Pulmonary artery endothelial cell (primary cell): ENCODE measurements at regions not wholly inside any gene's neighbourhood (a gene's known extent, or its start where the extent isn't known, plus 50 kb on each side); places are given as distances from the start of the nearest gene placed in this dataset.

Experiments
- DNase-seq: peaks from one replicate; pipeline ENCODE4 v3.0.0-alpha.2; 2011; ENCODE audit warnings: low read depth, low spot score

DNA sequence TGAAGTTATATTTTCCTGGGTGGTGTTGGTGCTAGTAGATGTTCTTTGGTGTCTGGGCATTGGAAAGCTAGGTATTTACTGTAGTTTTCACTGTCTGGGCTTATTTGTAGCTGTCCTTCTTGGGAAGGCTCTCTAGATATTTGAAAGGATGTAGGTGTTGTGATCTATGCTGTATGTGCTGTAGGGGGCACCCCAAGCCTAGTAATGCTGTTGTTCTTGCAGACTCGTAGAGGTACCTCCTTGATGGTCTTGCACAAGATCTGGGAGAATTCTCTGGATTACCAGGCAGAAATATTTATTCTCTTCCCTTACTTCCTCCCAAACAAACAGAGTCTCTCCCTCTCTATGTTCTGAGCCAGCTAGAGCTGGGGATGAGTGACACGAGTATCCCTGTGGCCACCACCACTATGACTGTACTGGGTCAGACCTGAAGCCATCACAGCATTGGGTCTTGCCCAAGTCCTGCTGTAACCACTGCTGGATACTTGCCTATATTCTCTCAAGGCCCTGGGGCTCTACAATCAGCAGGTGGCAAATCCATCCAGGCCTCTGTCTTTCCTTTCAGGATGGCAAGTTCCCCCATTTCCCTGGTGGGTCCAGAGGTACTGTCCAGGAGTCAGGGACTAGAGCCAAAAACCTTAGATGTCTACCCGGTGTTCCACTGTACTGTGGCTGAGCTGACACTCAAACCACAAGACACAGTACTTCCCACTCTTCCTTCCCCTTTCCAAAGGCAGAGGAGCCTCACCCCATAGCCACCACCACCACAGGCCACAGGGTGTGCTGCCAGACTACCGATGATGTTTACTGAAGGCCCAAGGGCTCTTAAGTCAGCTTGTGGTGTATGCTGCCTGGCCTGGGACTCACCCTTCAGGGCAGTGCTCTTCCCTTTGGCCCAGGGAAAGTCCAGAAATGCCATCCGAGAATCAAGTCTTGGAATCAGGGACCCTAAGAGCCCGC, 195.2 kb upstream of the DPPA4 start:
- no peak for DNase-seq

DNA sequence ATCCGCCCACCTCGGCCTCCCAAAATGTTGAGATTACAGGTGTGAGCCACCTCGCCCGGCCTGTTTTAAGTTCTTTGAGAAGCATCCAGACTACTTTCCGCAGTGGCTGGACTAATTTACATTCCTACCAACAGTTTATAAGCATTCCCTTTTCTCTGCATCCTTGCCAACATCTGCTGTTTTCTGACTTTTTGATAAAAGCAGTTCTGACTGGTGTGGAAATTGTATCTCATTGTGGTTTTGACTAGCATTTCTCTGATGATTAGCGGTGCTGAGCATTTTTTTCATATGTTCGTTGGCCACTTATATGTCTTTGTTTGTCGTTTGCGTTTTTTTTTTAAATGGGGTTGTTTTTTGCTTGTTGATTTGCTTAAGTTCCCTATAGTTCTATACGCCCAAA, 208.4 kb upstream of the DPPA4 start:
- DNase-seq, result no peak

DNA sequence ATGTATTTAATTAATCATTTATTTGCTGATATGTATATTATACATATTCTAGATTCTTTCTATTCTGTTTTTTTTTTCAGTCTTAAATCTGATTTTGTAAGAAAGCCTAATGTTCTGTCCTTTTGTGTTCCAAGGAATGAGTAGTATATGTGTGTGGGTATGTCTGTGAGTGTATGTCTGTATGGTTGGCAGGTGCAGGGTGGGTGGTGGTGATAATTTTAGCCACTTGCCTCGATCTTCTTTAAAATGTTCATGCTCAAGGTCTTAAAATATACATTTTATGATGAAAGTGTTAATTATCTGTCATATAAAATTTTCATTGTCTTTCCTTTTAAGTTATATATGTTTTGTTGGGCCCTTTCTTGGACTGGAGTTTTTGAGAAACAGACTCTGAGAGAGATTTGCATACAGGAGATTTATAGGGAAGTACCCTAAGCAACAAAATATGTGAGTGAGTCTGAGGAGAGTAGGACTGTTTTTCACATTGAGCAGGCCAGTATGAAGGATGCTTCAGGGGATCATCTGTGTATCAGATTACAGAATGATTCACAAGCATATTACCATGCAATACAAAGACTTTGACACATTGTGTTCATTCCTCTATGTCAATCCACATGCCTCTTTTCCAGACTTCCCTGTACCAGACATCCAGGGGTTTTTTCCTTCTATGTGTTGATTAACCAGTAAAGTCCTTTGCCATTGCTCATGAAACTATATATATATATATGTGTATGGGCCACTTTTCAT, 211.0 kb upstream of the DPPA4 start:
- DNase-seq, result no peak

DNA sequence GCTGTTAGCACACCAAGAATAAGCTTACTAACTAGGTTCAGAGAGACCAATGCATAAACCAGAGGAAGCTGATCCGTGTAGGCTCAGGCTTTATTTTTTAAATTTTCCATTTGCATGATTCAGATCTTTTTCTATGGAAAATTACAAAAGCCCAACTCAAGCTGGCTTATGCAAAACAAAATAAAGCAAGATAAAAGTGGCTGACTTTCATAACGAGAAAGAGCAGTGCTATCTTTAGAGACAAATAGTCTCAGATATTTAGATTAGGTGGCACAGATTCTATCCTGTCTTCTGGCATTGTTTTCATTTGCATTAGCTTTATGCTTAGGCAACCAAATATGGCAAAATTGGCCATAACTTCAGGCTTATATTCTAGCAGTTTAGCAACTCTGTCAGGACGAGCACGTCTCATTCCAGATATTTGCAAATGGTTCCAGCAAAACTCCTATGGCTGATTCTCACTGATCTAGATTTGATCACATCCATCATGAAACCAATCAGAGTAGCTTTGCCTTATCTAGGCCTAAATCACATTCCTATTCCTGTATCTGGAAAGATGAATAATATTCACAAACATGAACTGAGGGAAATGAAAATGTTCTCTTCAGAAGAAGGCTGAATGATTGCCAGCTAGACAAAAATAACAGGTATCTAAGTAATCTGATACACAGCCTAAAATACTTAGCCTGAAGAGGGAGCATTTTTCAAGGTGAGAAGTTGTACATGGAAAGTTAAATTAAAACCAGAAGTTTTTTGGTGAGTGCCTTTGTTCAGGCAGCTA, 216.4 kb upstream of the DPPA4 start:
- no peak for DNase-seq

DNA sequence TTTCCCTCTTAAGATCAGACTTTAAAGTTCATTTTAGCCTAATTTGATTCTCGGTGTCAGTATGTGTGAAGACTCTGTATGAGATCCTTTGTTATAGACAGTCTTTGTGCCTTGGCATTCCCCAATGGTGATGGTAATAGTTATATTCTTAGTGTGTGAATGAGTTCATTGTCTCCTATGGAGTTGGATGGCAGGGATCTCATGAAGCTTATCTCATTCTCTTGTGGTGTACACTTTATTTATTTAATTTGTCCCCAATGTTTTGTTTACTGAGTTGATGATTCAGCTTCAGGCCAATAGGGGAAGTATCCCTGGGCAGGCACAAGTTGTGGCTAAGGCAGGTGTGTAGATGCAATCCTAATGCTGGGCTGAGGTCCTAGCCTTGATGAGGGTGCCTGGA, 222.0 kb upstream of the DPPA4 start:
- no peak for DNase-seq

DNA sequence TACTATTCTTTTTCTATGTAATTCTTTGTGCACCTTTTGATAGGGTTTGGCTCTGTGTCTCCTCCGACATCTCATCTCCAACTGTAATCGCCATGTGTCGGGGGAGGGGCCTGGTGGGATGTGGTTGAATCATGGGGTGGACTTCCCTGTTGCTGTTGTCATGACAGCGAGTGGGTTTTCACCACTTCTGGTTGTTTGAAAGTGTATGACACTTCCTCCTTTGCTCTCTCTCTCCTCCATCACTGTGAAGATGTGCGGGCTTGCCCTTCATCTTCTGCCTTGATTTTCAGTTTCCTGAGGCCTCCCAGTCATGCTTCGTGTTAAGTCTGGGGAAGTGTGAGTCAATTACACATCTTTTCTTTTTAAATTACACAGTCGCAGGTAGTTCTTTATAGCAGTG, 225.8 kb upstream of the DPPA4 start:
- DNase-seq, result no peak

DNA sequence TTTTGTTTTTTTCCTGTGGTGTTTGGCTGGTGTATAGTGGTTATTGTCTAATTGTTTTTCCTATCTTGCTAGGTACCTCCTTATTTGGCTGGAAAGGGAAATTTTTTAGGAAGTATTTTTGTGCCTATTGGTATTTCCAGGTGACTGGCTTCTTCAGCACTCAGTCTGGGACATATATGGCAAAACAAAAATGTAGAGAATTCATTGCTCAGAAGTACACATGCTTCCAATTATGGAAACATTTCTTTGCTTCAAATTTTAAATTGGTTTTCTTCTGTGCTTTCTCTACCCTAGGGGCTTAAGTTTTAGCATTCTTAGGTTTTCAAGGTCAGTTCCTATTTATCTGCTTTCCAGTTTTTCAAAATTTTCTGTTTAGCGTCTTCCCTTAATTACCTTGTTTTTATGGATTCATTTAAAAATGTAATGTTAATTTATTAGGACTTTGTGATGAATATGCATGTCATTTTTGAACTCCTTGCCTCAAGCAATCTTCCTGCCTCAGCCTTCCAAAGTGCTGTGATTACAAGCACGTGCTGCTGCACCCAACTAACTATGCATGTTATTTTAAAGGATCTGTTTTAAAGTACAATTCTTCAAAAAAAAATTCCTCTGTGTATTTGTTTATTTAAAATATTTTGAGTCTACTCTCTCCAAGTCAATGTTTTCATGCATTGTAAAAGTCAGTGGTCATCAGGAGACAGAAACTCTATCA, 231.9 kb upstream of the DPPA4 start:
- no peak for DNase-seq

DNA sequence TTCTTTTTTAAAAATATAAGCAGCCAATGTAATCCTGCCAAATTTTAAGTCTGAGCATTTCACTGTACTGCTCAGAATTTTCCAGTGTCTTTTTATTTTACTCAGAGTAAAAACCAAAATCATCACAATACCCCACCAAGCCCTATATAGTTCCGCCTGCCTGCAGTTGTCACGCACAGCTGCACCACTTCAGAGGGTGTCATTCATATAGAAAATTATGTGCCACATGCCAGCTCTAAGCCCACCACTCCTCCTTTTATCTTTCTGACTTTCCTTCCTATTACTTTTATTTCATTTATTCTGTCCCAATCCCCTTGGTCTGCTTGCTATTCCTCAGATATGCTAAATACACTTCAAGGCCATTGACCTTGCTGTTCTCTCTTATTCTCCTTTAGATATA, 233.1 kb upstream of the DPPA4 start:
- no peak for DNase-seq

DNA sequence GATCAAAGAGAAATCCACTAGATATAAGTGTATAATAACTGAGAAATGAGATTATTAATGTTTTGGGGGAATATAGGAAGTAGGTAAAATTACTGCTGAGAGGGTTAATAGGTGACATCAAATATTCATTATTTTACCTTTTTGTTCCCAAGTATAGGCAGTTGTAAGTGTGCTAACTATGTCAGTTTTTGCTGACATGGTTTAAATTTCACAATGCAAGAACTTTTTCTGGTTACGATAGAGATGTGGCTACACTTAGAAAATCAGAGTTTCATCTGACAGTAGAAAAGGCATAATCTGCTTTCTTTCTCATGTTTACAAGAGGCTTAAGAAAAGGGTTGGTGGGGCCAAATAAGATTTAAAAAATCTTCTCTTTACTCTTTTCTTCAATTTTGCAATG, 235.0 kb upstream of the DPPA4 start:
- no peak for DNase-seq

DNA sequence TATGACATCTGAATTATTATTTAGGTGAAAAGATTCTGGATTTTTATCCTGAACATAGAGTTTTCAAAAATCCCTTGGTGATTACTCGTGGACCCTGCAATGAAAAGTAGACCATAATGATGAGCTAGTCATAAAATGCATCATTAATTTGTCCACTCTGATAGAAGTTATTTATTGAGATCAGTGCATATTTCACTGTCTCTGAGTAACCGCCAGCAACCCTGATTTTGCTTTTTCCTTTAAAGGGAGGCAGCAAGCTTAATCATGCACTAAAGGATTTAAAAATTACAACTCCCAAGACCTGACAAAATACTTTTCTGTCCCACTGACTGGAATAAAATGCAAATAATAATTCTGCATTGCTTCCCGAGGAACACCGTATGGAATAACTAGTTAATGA, 259.6 kb upstream of the DPPA4 start:
- DNase-seq, result no peak

DNA sequence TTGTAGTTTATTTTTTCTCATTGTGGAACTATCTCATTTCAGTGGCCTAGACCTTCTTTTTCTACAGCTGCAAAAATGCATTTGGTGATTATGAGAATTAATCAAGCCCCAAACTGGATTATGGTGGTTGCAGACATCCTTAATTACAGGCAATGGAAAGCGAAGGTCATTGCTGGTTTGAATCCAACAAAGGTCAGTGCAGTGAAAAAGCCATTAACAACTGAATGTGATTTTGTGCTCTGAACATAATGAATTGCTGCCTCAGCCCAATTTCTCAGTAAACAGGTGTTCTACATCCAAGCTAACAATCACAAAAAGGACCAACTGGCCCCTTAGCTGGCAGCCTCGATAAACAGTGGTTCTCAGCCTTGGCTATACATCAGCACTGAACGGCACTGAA, 260.1 kb upstream of the DPPA4 start:
- DNase-seq, result no peak

DNA sequence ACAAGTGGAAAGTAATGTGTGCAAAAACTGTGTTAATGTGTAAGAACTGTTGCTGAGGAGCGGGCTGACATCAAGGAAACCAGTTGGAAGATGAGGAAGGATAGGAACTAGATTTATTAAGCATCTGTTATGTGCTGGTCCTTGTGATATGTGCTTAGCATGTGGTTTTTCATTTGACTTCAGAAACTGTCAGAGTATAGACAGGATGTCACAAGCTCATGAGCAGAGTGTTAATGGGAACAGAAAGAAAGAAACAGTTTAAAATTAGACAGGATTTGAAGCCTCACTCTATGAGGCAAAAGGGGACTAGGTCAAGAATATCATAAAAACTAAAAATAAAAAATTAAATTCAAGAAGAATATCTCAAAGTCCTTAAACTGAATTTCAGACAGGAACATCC, 270.6 kb upstream of the DPPA4 start:
- no peak for DNase-seq

DNA sequence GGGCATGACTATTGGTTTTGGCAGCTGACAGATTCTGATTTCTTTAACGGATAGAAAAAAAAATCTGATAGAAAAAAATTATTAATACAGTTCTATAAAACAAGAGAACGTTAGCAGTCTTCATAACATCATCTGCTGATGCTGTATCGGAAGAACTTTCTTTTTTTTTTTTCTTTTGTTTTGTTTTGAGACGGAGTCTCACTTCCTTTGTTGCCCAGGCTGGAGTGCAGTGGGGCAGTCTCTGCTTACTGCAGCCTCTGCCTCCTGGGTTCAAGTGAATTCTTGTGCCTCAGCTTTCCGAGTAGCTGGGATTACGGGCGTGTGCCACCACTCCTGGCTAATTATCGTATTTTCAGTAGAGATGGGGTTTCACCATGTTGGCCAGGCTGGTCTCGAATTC, 271.2 kb upstream of the DPPA4 start:
- no peak for DNase-seq

DNA sequence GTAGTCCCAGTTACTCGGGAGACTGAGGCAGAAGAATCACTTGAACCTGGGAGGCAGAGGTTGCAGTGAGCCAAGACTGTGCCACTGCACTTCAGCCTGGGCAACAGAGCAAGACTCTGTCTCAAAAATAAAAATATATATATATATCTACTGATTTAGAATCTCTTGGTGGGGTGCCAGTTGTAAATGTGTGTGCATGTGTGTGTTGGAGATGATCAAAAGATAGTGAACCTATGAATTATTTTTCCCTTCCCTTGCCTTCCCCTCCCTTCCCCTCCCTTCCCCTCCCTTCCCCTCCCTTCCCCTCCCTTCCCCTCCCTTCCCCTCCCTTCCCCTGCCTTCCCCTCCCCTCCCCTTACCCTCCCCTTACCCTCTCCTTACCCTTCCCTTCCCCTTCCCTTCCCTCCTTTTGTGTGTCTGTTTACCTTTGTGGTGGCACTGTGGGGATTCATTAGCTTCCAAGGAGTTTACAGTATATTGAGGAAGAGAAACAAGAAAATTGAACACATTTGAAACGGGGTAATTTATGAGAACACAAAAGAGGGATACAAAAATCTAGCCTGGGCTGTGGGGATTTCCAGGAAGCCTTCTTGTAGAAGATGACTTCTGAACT, 281.5 kb upstream of the DPPA4 start:
- DNase-seq, result no peak

DNA sequence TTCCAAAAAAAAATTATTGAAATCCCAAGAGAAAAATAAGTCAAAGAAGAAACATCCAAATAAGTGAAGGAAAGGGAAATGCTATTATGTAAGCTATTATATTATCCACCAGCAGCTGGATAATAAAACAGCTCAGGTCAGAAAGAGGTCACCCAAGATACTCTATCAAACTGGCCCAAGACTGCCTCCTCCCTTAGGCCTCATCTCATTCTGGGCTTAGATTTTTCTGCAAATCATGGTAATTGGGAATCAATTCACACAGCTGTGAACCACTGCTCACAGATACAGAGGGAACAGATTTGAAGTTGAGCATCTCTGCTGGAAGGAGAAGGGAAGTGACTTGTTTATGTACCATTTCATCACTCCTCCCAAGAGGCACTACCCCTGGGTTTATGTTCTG, 294.6 kb upstream of the DPPA4 start:
- DNase-seq, result no peak

DNA sequence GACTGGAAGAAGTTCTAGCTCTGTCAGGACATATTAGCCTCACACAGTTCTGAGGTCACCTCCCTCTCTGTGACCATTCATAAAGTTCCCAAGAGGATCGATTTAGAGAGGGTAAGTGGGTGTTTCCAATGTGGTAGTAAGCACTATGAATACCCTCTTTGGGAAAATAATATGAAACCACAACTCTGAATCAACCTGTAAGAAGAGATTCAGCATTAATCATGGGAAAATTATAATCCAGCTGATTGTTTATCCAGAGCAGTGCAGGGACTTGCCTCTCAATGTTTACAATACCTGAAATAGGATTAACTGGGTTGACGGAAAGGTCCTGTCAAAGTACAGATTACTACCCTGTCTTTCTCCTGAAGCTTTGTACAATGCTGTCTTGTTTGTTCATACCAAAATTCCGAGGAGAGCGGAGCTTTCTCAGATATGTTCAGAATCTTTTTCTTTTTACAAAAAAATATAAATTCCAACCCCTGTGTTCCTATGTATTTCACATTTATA, 302.9 kb upstream of the DPPA4 start:
- no peak for DNase-seq

DNA sequence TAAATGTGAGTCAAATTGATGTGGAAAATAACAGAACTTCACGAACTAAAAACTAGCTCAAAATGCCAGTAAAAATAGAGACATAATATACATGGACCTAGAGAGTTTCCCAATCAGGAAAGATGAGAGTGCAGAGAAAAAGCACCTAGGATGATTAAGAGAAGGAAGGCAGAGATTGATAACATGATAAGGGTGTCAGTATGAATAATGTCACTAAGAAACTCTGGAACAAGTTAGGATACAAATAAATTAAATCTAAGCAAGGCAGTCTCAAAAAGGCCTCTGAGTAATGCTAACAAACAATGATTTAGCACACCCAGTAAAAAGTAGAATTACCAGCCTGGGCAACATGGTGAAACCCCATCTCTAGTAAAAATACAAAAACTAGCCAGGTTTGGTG, 304.7 kb upstream of the DPPA4 start:
- DNase-seq, result no peak

DNA sequence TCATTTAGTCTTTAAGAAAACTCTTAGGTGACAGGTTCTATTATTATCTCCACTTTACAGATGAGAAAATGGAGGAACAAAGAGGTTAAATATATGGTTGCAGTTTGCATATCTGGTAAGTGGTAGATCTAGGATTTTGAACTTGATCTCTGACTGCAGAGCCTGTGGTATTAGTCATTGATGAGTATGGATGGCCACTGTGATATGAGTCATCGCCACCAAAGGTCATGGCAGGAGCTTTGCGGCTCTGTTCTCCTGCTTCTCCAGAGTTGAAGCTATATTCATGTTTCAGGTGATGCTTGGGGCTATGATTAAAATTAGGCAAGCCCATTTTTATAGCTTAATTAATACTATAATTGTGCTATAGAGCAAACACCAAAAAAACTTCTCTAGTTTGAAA, 306.2 kb upstream of the DPPA4 start:
- no peak for DNase-seq

DNA sequence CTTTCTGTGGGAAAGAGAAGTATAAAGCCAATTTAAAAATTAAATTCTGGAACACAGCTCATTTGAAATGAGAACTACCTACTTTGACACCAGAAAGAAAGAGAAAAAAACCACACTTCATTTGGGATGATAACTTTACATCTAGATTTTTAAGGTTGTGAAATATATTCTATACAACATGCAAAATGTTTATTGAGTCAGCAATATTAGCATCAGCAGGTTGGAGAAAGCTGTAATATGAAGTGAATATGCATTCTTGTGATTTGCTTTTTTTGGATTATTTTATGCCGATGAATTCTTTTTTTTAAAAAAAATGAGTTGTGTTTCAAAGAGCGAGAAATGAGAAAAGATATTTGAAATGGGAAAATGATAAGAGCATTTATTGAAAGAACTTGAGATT, 307.0 kb upstream of the DPPA4 start:
- no peak for DNase-seq

DNA sequence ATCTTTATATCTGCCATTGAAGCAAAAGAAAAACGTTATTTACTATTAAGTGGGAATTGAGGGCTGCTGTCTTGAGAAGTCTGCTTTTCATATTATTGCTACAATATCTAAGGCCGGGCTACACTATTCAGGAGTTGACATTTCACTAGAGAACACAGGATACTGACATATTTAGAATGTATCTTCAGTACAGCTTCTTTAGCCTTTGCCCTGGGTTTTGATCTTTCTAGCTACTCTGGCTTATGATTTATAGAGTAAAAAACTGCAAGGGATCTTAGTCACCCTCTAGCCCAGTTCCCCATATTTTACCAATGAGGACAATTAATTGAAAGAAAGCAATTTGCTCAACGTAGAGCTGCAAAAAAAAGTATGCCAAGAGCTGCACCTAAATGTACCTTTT, 307.4 kb upstream of the DPPA4 start:
- DNase-seq, result no peak

DNA sequence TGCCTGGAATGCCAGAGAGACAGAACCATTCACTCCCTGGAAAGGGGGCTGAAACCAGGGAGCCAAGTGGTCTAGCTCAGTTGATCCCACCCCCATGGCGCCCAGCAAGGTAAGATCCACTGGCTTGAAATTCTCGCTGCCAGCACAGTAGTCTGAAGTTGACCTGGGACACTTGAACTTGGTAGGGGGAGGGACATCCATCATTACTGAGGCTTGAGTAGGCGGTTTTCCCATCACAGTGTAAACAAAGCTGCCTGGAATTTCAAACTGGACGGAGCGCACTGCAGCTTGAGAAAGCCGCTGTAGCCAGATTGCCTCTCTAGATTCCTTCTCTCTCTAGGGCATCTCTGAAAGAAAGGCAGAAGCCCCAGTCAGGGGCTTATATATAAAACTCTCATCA, 310.7 kb upstream of the DPPA4 start:
- DNase-seq, result no peak
